Thyroid gland (tissue), 4 donors: ENCODE measurements at regions not wholly inside any gene's neighbourhood (a gene's known extent, or its start where the extent isn't known, plus 50 kb on each side); places are given as distances from the start of the nearest gene placed in this dataset. TPM values are rescaled to one million over a fixed set of nuclear protein-coding genes. Genes with fewer than 3 reads are reported as not detected.

Experiments
- DNase-seq, 2 donors: peaks; one replicate each; pipeline ENCODE4 v3.0.0-alpha.2; 2019
- H3K27ac ChIP-seq, 3 donors: fragments of 200-600 bp; sonication (generic); 1 replicate in 2 of 3; 2 replicates in 1 of 3; pipeline ENCODE4 v1.5.1; 2016 to 2019; ENCODE audit warnings: mild to moderate bottlenecking in 1 of 3, moderate library complexity in 1 of 3
- H3K27me3 ChIP-seq: fragments of 200-600 bp; sonication (generic); one replicate; pipeline ENCODE4 v1.5.1; 2019
- H3K36me3 ChIP-seq, 2 donors: fragments of 200-600 bp; sonication (generic); one replicate each; pipeline ENCODE4 v1.5.1; 2016 to 2019
- H3K4me1 ChIP-seq, 2 donors: fragments of 200-600 bp; sonication (generic); one replicate each; pipeline ENCODE4 v1.5.1; 2017 to 2019
- H3K4me3 ChIP-seq, 3 donors: fragments of 200-600 bp; sonication (generic); replicated peaks in 1 of 3; 1 replicate in 2 of 3; 2 replicates in 1 of 3; pipeline ENCODE4 v1.5.1; 2016; ENCODE audit warnings: mild to moderate bottlenecking in 1 of 3
- H3K9me3 ChIP-seq: fragments of 200-600 bp; sonication (generic); one replicate; pipeline ENCODE4 v1.5.1; 2017
- CTCF ChIP-seq, 6 experiments: fragments of 200-600 bp in 3 of 6; fragments of 450-650 bp in 3 of 6; sonication (generic) in 3 of 6; IDR thresholded peaks; one replicate each; pipeline ENCODE4 v1.5.1; 2016 to 2019; ENCODE audit warnings: antibody characterized with exemption in 6 of 6, mild to moderate bottlenecking in 2 of 6, inconsistent platforms in 1 of 6, moderate library complexity in 1 of 6
- POLR2A ChIP-seq, 2 donors: fragments of 450-650 bp; IDR thresholded peaks; one replicate each; pipeline ENCODE4 v1.6.1; 2017; ENCODE audit warnings: antibody characterized with exemption in 2 of 2, mild to moderate bottlenecking in 2 of 2, moderate library complexity in 1 of 2
- WGBS, 2 donors: methylation state at CpG; one replicate each; pipeline ENCODE4 v1.1.5; 2017; 5-methylcytosine and 5-hydroxymethylcytosine counted together
- intact Hi-C: fragments of 100-400 bp; cut with DNase I; formaldehyde crosslinking; loops from one replicate; pipeline ENCODE4 v1.15.1; 2023
- microRNA-seq: library from miRNA; unstranded; fragments of <30 nt; microRNA quantifications from one replicate; pipeline ENCODE4, GENCODE V29; 2016
- small RNA-seq: library from RNA; depleted of rRNA; stranded (forward); fragments of <200 nt; gene quantifications from one replicate; pipeline ENCODE3, GENCODE V24; 2016

- Histone ChIP-seq H3K36me3 (no peaks in the 10 kb centered on the region), H3K9me3 (no peaks in the 10 kb centered on the region), H3K4me1 (no peaks in the 10 kb centered on the region), H3K27me3 (no peaks in the 10 kb centered on the region), H3K27ac (no peak overlapping the region), H3K4me3 (no peak overlapping the region)
- WGBS, 2 donors = 82 to 96% methylated on average over 1 of the region's 1 CpG
- TF ChIP-seq CTCF (IDR thresholded peaks at IDR 0.05) (no peak), POLR2A (IDR thresholded peaks at IDR 0.05) (no peak)
- intact Hi-C loops = no loop called here
- no peak for DNase-seq
Measured at GRCh38 chr2:212592695-212593094, 54.1 kb upstream of the ERBB4 start.

Small RNAs in the stretch of these regions (microRNA-seq; reads per million reads assigned to microRNA genes)
- gene MIR4776-1 (not detected), gene MIR4776-2 (not detected)

Small RNAs in the stretch of these regions (small RNA-seq; reads per million reads assigned to genes)
- not detected for gene MIR4776-1
